NT2/D1 (cell line): ENCODE measurements at regions not wholly inside any gene's neighbourhood (a gene's known extent, or its start where the extent isn't known, plus 50 kb on each side); places are given as distances from the start of the nearest gene placed in this dataset.

Source experiments
- SUZ12 ChIP-seq: IDR thresholded peaks from 2 replicates; pipeline ENCODE4 v1.6.1; 2011; ENCODE audit not compliant: insufficient read length, insufficient read depth; ENCODE audit errors: extremely low read depth
- YY1 ChIP-seq: IDR thresholded peaks from 2 replicates; pipeline ENCODE4 v1.6.1; 2011; ENCODE audit not compliant: insufficient read length, insufficient read depth
- ZNF274 ChIP-seq: IDR thresholded peaks from 2 replicates; pipeline ENCODE4 v1.6.1; 2011; ENCODE audit warnings: mild to moderate bottlenecking, low read depth, low read length

DNA sequence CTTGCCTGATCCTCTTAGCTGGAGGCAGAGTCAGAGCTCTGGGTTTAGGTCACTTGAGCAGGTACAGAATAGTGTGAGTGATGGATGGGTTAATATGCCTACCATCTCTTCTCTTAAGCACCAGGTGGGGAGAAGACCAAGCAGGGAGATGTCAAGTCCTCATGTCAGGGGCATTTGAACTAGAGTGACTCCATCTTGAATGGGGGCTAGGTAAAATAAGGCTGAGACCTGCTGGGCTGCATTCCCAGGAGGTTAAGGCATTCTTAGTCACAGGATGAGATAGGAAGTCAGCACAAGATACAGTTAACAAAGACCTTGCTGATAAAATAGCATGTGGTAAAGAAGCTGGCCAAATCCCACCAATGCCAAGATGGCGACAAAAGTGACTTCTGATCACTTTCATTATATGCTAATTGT lies 77.4 kb upstream of the BTG3 start:
- no peak for TF ChIP-seq ZNF274
- TF ChIP-seq YY1, result no peak
- TF ChIP-seq SUZ12, result no peak
